Peyer's patch (tissue), 4 donors: ENCODE measurements at regions not wholly inside any gene's neighbourhood (a gene's known extent, or its start where the extent isn't known, plus 50 kb on each side); places are given as distances from the start of the nearest gene placed in this dataset.

Experiments
- CTCF ChIP-seq, 6 experiments: fragments of 450-650 bp in 4 of 6; fragments of 200-600 bp in 2 of 6; sonication (generic) in 1 of 6; IDR thresholded peaks; one replicate each; pipeline ENCODE4 v1.5.1; 2017 to 2019; ENCODE audit warnings: antibody characterized with exemption in 6 of 6, mild to moderate bottlenecking in 3 of 6, moderate library complexity in 1 of 6
- POLR2A ChIP-seq, 2 donors: fragments of 450-650 bp; IDR thresholded peaks; one replicate each; pipeline ENCODE4 v1.5.1; 2017; ENCODE audit warnings: antibody characterized with exemption in 2 of 2, mild to moderate bottlenecking in 2 of 2, moderate library complexity in 2 of 2

GRCh38 chrX:39168609-39169008 lies 367.4 kb downstream of the MID1IP1 start:
- TF ChIP-seq CTCF (IDR thresholded peaks at IDR 0.05), result no peak
- TF ChIP-seq POLR2A (IDR thresholded peaks at IDR 0.05), result no peak
